T-helper 17 cell (primary cell): ENCODE measurements at regions not wholly inside any gene's neighbourhood (a gene's known extent, or its start where the extent isn't known, plus 50 kb on each side); places are given as distances from the start of the nearest gene placed in this dataset.

Source experiments
- ATAC-seq: fragments of 150-1000 bp; cut with Tn5 transposase; 2 replicates; pipeline ENCODE4 v1.10.0; 2021; ENCODE audit warnings: mild to moderate bottlenecking, moderate library complexity
- DNase-seq, 3 donors: peaks; one replicate each; pipeline versions ENCODE4 v3.0.0 to v3.0.0-alpha.2; 2020 to 2021
- H3K9me3 ChIP-seq: one replicate; pipeline ENCODE4 v1.7.0; 2013; ENCODE audit warnings: low read length, mild to moderate bottlenecking; ENCODE audit not compliant: control insufficient read depth, poor library complexity, severe bottlenecking
- H3K27ac Mint-ChIP-seq: one replicate; pipeline ENCODE4 v1.8.0; 2022; ENCODE audit warnings: mild to moderate bottlenecking, moderate library complexity, mixed read lengths
- H3K27me3 Mint-ChIP-seq: one replicate; pipeline ENCODE4 v1.8.0; 2022; ENCODE audit warnings: mixed read lengths
- H3K36me3 Mint-ChIP-seq: one replicate; pipeline ENCODE4 v1.8.0; 2022; ENCODE audit warnings: low read depth, mixed read lengths
- H3K4me1 Mint-ChIP-seq: one replicate; pipeline ENCODE4 v1.8.0; 2022; ENCODE audit warnings: mild to moderate bottlenecking, mixed read lengths
- H3K4me3 Mint-ChIP-seq: one replicate; pipeline ENCODE4 v1.8.0; 2022; ENCODE audit warnings: mild to moderate bottlenecking, moderate library complexity, mixed read lengths

DNA sequence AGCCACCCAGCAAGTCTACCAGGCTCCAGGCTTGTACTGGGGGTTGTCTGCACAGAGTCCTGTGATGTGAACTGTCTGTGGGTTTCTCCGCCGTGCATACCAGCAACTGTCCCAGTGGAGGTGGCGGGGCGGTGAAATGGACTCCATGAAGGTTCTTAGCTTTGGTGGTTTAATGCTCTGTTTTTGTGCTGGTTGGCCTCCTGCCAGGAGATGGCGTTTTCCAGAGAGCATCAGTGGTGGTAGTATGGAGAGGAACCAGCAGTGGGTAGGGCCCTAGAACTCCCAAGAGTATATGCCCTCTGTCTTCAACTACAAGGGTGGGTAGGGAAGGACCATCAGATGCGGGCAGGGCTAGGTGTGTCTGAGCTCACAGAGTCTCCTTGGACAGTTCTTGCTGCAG, 303.8 kb downstream of the TMEM121 start:
- Mint-ChIP-seq H3K4me1 (no peaks in the 10 kb centered on the region), H3K27ac (no peak overlapping the region), H3K27me3 (peaks cover 64% of the 10 kb centered on the region), H3K4me3 (no peak overlapping the region), H3K36me3 (peaks cover 5% of the 10 kb centered on the region)
- H3K9me3 ChIP-seq = no peaks in the 10 kb centered on the region
- DNase-seq = no peak
- no peak for ATAC-seq

DNA sequence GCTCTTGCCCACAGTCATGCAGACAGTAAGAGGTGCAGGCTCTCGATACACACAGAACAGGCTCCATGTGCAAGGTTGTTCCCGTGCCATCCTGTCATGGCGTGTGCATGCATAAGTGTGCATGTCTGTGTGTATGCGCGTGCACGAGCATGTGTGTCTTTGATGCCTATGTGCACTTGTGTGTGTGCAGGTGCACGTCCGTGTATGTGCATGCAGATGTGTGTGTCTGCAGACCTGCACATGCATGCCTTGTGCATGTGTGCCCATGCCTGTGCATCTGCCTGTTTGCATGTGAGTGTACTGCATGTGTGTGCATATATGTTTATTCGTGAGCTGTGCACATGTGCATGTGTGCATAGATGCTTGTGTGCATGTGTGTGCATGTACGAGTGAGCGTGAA, 309.8 kb downstream of the TMEM121 start:
- Mint-ChIP-seq H3K4me3 (no peak overlapping the region), H3K27me3 (peaks cover 31% of the 10 kb centered on the region), H3K36me3 (peaks cover 3% of the 10 kb centered on the region), H3K27ac (no peak overlapping the region), H3K4me1 (no peaks in the 10 kb centered on the region)
- no peaks in the 10 kb centered on the region for H3K9me3 ChIP-seq
- DNase-seq = no peak
- no peak for ATAC-seq

DNA sequence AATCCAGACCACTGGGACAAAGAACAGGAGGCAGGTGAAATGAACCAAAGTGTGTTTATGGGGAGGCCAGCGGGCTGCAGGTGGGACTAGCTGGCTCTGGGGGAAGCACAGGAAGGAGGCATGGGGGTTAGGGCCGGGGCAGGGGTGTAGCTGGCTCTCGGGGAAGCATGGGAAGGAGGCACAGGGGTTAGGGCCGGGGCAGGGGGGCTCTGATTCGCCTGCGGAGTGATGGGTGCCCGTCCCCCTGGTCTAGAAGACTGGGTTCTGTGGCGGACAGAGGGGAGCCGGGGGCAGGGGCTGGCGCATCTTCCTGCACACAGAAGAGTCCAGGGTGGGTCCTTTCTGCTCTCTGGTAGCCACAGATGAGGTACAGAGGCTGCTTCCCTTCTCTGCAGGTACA, 310.3 kb downstream of the TMEM121 start:
- no peaks in the 10 kb centered on the region for H3K9me3 ChIP-seq
- ATAC-seq (no peak), DNase-seq (no peak)
- Mint-ChIP-seq H3K36me3 (no peaks in the 10 kb centered on the region), H3K4me1 (no peaks in the 10 kb centered on the region), H3K27me3 (peaks cover 27% of the 10 kb centered on the region), H3K4me3 (no peak overlapping the region), H3K27ac (no peak overlapping the region)

DNA sequence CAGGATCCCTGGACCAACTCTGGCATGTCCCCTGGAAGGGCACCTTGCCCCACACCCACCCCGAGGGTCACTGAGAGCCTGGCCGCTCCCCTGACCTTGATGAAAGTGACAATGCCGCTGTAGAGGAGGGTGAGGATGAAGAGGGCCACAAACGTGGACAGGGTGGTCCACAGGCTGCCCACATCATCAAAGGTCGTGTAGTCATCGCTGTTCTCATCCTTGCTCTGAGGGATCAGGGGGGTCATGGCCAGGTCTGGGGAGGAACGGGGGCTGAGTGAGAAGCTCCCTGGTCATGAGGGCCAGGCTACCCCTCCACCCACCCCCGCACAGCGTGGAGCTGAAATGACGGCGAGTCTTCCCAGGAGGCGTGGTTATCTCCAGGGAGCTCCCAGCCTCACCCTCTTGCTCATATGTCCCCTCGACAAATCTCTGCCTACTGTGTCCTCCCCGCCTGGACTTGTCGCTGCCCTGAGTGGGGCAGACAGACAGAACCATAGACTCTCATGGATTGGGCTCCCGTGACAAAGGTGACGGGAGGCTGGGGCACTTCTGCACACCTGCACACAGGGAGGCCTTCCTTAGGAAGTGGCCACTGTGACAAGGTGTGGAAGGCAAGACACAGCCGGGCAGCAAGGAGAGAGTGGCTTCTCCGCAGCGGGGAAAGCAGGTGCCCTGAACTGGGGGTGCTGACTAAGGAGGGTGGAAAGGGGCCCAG, 311.1 kb downstream of the TMEM121 start:
- no peaks in the 10 kb centered on the region for H3K9me3 ChIP-seq
- Mint-ChIP-seq H3K4me3 (no peak overlapping the region), H3K4me1 (peaks cover 2% of the 10 kb centered on the region), H3K27me3 (peaks cover 27% of the 10 kb centered on the region), H3K36me3 (no peaks in the 10 kb centered on the region), H3K27ac (no peak overlapping the region)
- no peak for DNase-seq
- ATAC-seq = no peak

DNA sequence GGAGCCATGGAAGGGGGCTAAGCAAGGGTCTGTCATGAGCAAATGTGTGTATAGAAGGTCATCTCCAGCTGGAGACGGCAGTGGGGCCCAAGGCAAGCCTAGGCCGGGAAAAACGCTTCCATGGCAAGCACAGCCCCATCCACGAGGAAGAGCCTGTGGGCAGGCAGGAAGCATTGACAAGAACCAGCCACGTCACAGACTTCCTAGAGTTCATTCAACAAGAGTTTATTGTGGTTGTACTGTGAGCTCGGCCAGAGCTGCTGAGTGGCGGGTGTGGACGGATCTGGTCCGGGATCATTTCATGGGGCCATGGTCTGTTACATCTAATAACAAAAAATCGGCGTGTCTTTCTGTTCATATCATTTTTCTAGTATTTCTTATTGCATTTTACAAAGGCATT, 311.7 kb downstream of the TMEM121 start:
- no peak overlapping the region for H3K4me3 Mint-ChIP-seq
- H3K27me3 Mint-ChIP-seq = peaks cover 28% of the 10 kb centered on the region
- H3K4me1 Mint-ChIP-seq = peaks cover 2% of the 10 kb centered on the region
- H3K27ac Mint-ChIP-seq = no peak overlapping the region
- no peaks in the 10 kb centered on the region for H3K36me3 Mint-ChIP-seq
- H3K9me3 ChIP-seq = no peaks in the 10 kb centered on the region
- DNase-seq = no peak
- ATAC-seq = no peak

DNA sequence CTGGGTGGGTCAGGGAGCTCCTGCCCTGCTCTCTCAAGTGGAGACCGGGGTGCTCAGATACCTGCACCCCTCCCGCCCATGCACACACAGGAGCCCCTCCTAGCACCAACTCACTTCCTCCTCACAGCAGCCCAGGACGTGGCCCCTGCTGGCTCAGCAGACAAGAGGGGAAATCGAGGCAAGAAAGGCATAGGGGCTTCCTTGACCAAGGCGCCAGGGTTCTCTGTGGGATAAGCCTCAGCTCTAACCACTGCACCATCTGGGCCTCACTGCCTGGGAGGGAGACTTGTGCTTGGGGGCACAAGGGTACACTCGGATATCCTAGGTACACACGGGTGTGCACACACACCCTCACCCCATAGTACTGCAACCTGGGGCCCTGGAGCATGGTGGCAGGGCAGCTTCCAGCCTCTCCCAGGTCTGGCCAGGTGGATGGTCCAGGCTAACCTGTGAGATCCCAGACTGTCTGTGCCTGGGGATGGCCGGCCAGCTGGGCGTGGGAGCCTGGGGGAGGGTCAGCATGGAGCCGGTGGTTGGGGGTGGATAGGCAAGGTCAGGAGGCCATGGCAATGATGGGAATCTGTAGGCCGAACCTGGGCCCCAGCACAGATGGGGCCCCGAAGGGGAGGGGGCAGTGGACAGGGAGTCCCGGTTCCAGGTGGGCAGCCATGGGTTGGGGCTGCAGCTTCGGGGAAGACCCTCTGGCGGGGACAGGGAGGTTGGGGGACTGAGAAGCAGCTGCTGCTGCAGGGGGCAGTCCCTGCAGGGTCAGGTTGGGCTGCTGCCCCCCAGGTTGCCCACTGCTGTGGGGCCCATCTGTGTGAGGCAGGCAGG, 312.4 kb downstream of the TMEM121 start:
- ATAC-seq (no peak), DNase-seq (no peak)
- no peaks in the 10 kb centered on the region for H3K9me3 ChIP-seq
- Mint-ChIP-seq H3K4me1 (peaks cover 2% of the 10 kb centered on the region), H3K4me3 (no peak overlapping the region), H3K27ac (no peak overlapping the region), H3K27me3 (peaks cover 26% of the 10 kb centered on the region), H3K36me3 (no peaks in the 10 kb centered on the region)

DNA sequence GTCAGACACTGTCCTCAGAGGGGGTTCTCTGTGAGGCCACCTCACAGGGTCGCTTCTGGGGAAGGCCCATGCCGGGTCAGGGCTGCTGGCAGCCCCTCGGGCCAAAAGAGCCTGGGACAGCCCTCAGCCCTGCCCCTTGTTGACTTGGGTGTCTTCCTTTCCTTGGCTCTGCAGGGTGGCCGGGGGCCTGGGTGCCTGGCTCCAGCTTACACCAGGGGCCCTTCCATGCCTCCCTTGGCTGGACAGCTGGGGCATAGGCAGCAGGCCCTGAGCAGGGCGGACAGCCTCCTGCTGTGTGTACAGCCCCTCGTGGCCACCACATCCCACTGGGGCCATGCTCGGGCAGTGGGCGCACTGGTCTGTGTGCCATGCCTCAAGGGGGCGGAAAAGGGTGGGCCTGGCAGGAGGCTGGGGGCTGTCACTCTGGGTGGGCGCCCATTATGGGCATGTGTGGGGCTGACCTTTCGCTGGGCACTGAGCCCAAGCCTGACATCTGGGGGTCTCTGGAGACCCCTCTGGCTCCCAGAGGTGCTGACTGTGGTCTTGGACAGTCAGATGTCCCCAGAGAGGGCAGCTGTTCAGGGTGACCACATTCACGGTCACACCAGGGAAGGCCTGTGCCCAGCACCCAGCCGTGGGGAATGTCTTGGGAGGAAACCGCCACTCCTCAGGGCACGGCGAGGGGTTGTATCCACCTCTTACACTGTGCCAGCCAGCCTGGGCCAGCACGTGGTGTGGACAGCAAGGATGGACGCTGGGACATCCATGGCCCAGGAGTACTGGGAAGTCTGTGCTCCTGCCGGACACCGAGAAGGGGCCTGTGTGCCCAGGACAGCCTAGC, 313.3 kb downstream of the TMEM121 start:
- H3K4me1 Mint-ChIP-seq = peaks cover 2% of the 10 kb centered on the region
- H3K9me3 ChIP-seq = no peaks in the 10 kb centered on the region
- H3K36me3 Mint-ChIP-seq = no peaks in the 10 kb centered on the region
- H3K4me3 Mint-ChIP-seq = no peak overlapping the region
- no peak for DNase-seq
- no peak for ATAC-seq
- H3K27ac Mint-ChIP-seq = no peak overlapping the region
- peaks cover 20% of the 10 kb centered on the region for H3K27me3 Mint-ChIP-seq

DNA sequence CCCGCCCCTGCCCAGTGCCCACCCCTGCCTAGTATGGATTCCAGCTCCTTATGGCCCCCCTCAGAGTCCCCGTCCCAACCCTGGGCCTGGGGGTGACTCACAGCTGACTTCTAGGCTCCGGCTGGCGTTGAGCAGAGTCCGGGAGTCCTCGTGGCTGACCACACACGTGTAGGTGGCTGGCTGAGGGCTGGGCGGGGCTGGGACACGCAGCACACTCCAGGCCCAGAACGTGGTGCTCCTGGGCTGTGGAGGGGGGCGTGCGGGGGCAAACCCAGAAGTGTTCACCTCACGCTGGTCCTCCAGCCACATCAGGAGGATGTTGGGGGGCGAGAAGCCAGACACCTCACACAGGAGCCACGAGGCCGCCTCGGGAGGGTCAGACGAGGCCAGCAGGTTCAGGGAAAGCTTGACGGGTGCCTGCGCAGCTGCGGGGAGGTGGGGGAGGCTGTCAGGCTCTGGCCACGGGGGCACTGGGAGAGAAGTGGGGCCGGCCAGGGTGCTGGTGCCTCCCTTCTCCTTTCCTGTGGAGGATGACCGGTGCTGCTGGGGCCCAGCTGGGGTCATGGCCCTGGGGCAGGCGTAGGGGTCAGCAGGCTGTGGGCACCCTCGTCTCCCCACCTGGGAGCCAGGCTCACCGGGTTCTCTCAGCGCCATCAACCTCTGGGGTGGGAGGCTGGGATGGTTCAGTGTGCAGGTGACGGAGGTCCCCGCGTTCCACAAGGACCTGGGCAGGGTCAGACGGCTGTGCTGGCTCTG, 314.1 kb downstream of the TMEM121 start:
- no peak for DNase-seq
- H3K4me3 Mint-ChIP-seq = no peak overlapping the region

DNA sequence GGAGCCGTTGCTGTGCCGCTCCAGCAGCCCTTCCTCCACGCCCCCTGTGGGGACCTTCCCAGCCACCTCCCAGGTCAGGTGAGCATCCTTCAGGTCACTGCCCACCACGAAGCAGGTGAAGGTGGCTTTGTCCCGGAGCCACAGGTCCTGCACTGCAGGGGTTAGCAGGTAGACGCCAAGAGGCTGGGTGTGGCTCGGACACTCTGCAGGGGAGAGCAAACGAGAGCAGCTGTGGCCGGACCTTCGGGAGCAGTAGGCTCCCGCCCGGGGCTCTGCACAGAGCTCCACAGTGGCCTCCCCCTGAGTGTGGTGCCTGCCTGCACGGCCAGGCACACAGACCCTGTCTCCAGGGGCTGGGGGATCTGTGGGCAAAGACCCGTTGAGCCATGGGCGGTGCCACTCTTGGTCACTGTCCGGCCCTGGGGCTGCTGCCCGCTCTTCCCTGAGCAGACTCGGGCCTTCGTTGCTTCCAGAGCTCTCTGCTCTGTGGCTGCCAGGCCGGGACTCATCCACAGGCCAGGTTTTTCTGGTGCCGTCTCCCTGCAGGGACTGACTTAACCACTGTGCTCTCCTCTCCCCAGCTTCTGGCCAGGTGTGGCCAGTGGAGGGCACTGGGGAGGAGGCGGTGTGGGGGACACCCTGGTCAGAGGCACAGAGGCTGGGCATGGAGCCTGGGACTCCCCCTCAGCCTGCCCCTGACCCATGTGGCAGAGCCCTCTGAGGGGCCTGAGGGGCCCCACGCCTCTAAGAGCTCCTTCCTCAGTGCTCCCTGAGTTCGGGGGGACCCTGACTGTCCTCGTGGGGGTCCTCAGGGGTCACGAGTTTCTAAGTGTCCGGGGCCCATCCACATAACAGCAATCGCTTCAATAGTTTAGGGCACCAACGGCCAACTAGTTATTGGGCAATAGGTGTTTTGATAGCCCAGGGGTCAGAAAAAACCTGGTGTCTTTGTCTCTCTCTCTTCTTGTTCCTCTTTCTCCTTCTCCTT, 314.9 kb downstream of the TMEM121 start:
- DNase-seq = peak in 1 of 3 donors; percentile 3
- peaks cover 2% of the 10 kb centered on the region for H3K4me1 Mint-ChIP-seq

More for the DNA sequence above, 314.1 kb downstream of the TMEM121 start:
- ATAC-seq = no peak
- Mint-ChIP-seq H3K36me3 (no peaks in the 10 kb centered on the region), H3K4me1 (peaks cover 2% of the 10 kb centered on the region), H3K27ac (no peak overlapping the region), H3K27me3 (peaks cover 25% of the 10 kb centered on the region)
- no peaks in the 10 kb centered on the region for H3K9me3 ChIP-seq

DNA sequence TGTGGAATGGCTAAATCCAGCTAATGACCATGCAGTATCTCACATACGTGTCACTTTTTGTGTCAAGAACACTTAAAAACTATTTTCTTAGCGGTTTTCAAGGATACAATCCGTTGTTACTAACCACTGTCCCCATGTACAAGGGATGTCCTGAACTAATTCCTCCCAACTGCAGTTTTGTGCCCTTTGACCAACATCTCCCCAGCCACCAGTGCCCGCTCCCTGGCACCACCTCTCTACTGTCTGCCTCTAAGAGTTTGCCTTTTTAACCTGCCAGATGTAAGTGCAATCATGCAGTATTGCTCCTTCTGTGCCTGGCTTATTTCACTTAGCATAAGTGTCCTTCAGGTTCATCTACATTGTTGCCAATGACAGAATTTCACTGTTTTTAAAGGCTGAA, 315.7 kb downstream of the TMEM121 start:
- Mint-ChIP-seq H3K36me3 (no peaks in the 10 kb centered on the region), H3K4me3 (no peak overlapping the region), H3K27ac (no peak overlapping the region), H3K27me3 (peaks cover 25% of the 10 kb centered on the region), H3K4me1 (peaks cover 2% of the 10 kb centered on the region)
- H3K9me3 ChIP-seq = no peaks in the 10 kb centered on the region
- ATAC-seq = no peak
- DNase-seq = no peak

More for the DNA sequence above, 314.9 kb downstream of the TMEM121 start:
- Mint-ChIP-seq H3K27ac (no peak overlapping the region), H3K4me3 (no peak overlapping the region), H3K36me3 (no peaks in the 10 kb centered on the region), H3K27me3 (peaks cover 25% of the 10 kb centered on the region)
- no peak for ATAC-seq
- H3K9me3 ChIP-seq = no peaks in the 10 kb centered on the region

DNA sequence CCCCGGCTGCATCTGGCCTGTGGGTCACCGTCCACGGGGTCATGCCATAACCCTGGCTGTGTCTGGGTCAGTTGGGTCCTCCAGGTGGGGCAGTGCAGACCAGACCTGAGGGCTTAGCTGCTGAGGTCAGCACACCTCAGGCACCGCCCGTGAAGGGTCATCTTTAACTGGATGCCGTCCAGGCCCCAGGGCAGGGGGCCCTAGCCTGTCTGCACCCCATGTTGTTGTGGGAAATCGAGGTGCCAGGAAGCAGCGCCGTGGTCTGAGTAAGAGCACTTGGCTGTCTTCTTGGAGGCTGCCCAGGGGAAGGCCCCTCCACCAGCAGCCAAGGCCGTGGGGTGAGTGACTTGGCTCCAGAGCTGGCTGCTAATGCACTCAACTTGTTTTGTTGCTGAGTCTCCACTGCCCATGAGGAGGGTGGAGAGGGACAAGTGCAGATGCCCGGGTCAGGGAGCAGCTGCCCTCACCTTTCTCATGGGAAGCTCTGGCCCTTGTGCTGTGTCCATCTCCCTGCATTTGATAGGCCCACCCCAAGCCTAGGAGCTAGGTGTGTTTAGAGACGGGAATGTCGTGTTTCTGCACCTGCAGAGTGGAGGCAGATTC, 317.2 kb downstream of the TMEM121 start:
- no peak for ATAC-seq

More for the DNA sequence above, 317.2 kb downstream of the TMEM121 start:
- Mint-ChIP-seq H3K4me3 (no peak overlapping the region), H3K36me3 (no peaks in the 10 kb centered on the region), H3K27ac (no peak overlapping the region), H3K4me1 (peaks cover 2% of the 10 kb centered on the region), H3K27me3 (peaks cover 16% of the 10 kb centered on the region)
- peak in 1 of 3 donors; percentile 6 for DNase-seq
- no peaks in the 10 kb centered on the region for H3K9me3 ChIP-seq
